ENCODE measurements at regions not wholly inside any gene's neighbourhood (a gene's known extent, or its start where the extent isn't known, plus 50 kb on each side); places are given as distances from the start of the nearest gene placed in this dataset.
"Not testable (repeated sequence)": the region's sequence is repeated elsewhere in the genome, so short reads cannot be mapped to it uniquely, and the experiment has no call there.

DNA sequence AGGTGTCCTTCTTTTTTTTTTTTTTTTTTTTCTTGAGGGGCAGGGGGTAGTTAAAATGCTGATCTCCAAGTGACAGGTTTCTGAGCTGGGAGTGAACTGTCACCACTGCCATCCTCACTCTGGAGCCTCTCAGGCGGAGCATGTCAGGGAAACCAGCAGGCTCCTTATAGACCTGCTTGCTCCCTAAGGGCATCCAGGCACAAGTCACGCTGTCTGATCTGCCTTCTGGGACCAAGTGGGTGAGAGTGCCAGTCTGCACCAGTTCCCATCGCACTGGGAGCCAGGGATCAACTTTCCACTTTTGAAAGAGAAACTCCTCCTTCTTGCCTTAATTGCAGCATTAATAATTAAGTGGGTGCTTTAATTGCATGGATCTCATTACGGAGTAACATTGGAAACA lies 537.9 kb upstream of the CADM1 start:
- DNase-seq, result no peak
- no CpG with 5 or more reads among the region's 4 CpGs for WGBS (ENCODE audit: insufficient coverage)

GRCh38 chr11:116037861-116038260 lies 533.6 kb upstream of the CADM1 start:
- H3K4me3 ChIP-seq (ENCODE audit: low read length), result no peak overlapping the region
- peaks cover 5% of the 10 kb centered on the region for H3K4me1 ChIP-seq (ENCODE audit: control insufficient read depth, insufficient read depth, low read length)
- H3K36me3 ChIP-seq (ENCODE audit: control insufficient read depth, insufficient read depth, low read length), result no peaks in the 10 kb centered on the region
- H3K9me3 ChIP-seq (replicated peaks; ENCODE audit: control insufficient read depth, low read depth, low read length), result no peaks in the 10 kb centered on the region
- no peak overlapping the region for H3K27ac ChIP-seq (ENCODE audit: low read length)
- DNase-seq, result no peak
- peaks cover 5% of the 10 kb centered on the region for H3K27me3 ChIP-seq (ENCODE audit: control insufficient read depth, insufficient read depth, low read length)
- WGBS (ENCODE audit: insufficient coverage), result no CpG with 5 or more reads among the region's 2 CpGs

More for the DNA sequence above, 537.9 kb upstream of the CADM1 start:
- Histone ChIP-seq H3K4me1 (ENCODE audit: control insufficient read depth, insufficient read depth, low read length) (no peaks in the 10 kb centered on the region), H3K9me3 (replicated peaks; ENCODE audit: control insufficient read depth, low read depth, low read length) (no peaks in the 10 kb centered on the region), H3K36me3 (ENCODE audit: control insufficient read depth, insufficient read depth, low read length) (no peaks in the 10 kb centered on the region), H3K4me3 (ENCODE audit: low read length) (no peak overlapping the region), H3K27me3 (ENCODE audit: control insufficient read depth, insufficient read depth, low read length) (peaks cover 8% of the 10 kb centered on the region), H3K27ac (ENCODE audit: low read length) (no peak overlapping the region)

GRCh38 chr11:116035977-116036376 lies 531.8 kb upstream of the CADM1 start:
- H3K4me3 ChIP-seq (ENCODE audit: low read length), result no peak overlapping the region
- H3K9me3 ChIP-seq (replicated peaks; ENCODE audit: control insufficient read depth, low read depth, low read length), result no peaks in the 10 kb centered on the region
- H3K4me1 ChIP-seq (ENCODE audit: control insufficient read depth, insufficient read depth, low read length), result peaks cover 5% of the 10 kb centered on the region
- no peaks in the 10 kb centered on the region for H3K36me3 ChIP-seq (ENCODE audit: control insufficient read depth, insufficient read depth, low read length)
- 14% methylated on average over 2 of the region's 5 CpGs for WGBS (ENCODE audit: insufficient coverage)
- DNase-seq, result peak; percentile 48
- no peak overlapping the region for H3K27ac ChIP-seq (ENCODE audit: low read length)
- peaks cover 5% of the 10 kb centered on the region for H3K27me3 ChIP-seq (ENCODE audit: control insufficient read depth, insufficient read depth, low read length)

GRCh38 chr11:116033931-116034553 lies 529.8 kb upstream of the CADM1 start:
- Histone ChIP-seq H3K36me3 (ENCODE audit: control insufficient read depth, insufficient read depth, low read length) (no peaks in the 10 kb centered on the region), H3K9me3 (replicated peaks; ENCODE audit: control insufficient read depth, low read depth, low read length) (no peaks in the 10 kb centered on the region), H3K27ac (ENCODE audit: low read length) (no peak overlapping the region), H3K4me3 (ENCODE audit: low read length) (no peak overlapping the region), H3K27me3 (ENCODE audit: control insufficient read depth, insufficient read depth, low read length) (peaks cover 3% of the 10 kb centered on the region), H3K4me1 (ENCODE audit: control insufficient read depth, insufficient read depth, low read length) (peaks cover 5% of the 10 kb centered on the region)
- 6% methylated on average over 2 of the region's 8 CpGs for WGBS (ENCODE audit: insufficient coverage)
- DNase-seq, result no peak

DNA sequence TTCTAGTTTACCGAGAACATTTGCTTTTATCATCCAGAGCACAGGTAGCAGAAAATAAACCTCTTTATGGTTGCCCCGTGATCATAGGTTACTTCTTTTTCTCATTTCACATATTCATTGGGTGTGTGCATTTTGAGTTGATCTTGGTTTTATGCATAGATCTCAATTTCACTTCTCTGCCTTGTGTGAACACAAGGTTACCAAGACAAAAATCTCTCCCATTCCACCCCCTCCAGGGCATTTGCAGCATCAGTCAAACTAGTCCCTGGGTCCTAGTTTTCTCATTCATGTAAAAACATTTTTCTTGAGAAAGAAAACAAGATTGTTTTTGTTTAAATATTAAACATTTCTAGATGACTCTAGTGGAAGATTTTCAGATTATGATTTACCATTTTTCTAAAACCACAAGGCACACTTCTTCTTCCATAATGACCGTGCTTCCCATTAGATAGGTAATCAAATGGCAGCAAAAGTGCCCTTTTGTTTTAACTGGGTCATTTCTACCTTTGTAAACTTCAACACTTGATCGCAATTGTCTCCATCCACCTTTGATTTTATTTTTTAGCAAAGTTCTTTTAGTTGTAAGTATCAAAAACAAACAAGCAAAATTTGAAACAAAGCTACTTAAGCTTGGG lies 526.6 kb upstream of the CADM1 start:
- no peaks in the 10 kb centered on the region for H3K9me3 ChIP-seq (replicated peaks; ENCODE audit: control insufficient read depth, low read depth, low read length)
- no peak overlapping the region for H3K27ac ChIP-seq (ENCODE audit: low read length)
- H3K4me3 ChIP-seq (ENCODE audit: low read length), result no peak overlapping the region
- H3K36me3 ChIP-seq (ENCODE audit: control insufficient read depth, insufficient read depth, low read length), result no peaks in the 10 kb centered on the region
- DNase-seq, result no peak
- no peaks in the 10 kb centered on the region for H3K27me3 ChIP-seq (ENCODE audit: control insufficient read depth, insufficient read depth, low read length)
- no CpG with 5 or more reads among the region's 4 CpGs for WGBS (ENCODE audit: insufficient coverage)
- H3K4me1 ChIP-seq (ENCODE audit: control insufficient read depth, insufficient read depth, low read length), result no peaks in the 10 kb centered on the region

- no CpG with 5 or more reads among the region's 1 CpG for WGBS (ENCODE audit: insufficient coverage)
- H3K27ac ChIP-seq (ENCODE audit: low read length); H3K4me1 ChIP-seq (ENCODE audit: control insufficient read depth, insufficient read depth, low read length); H3K36me3 ChIP-seq (ENCODE audit: control insufficient read depth, insufficient read depth, low read length); DNase-seq; H3K9me3 ChIP-seq (replicated peaks; ENCODE audit: control insufficient read depth, low read depth, low read length); H3K27me3 ChIP-seq (ENCODE audit: control insufficient read depth, insufficient read depth, low read length); H3K4me3 ChIP-seq (ENCODE audit: low read length): not testable (repeated sequence)
Observed at GRCh38 chr11:116028506-116028905, 524.3 kb upstream of the CADM1 start.

- H3K4me1 ChIP-seq (ENCODE audit: control insufficient read depth, insufficient read depth, low read length), result no peaks in the 10 kb centered on the region
- H3K9me3 ChIP-seq (replicated peaks; ENCODE audit: control insufficient read depth, low read depth, low read length), result peaks cover 5% of the 10 kb centered on the region
- no peak for DNase-seq
- no peaks in the 10 kb centered on the region for H3K27me3 ChIP-seq (ENCODE audit: control insufficient read depth, insufficient read depth, low read length)
- no peaks in the 10 kb centered on the region for H3K36me3 ChIP-seq (ENCODE audit: control insufficient read depth, insufficient read depth, low read length)
- H3K4me3 ChIP-seq (ENCODE audit: low read length), result no peak overlapping the region
- H3K27ac ChIP-seq (ENCODE audit: low read length), result no peak overlapping the region
Observed at GRCh38 chr11:115999437-115999836, 495.2 kb upstream of the CADM1 start.

- WGBS (ENCODE audit: insufficient coverage), result 20% methylated on average over 1 of the region's 3 CpGs
- no peaks in the 10 kb centered on the region for H3K36me3 ChIP-seq (ENCODE audit: control insufficient read depth, insufficient read depth, low read length)
- no peaks in the 10 kb centered on the region for H3K4me1 ChIP-seq (ENCODE audit: control insufficient read depth, insufficient read depth, low read length)
- no peaks in the 10 kb centered on the region for H3K9me3 ChIP-seq (replicated peaks; ENCODE audit: control insufficient read depth, low read depth, low read length)
- no peak overlapping the region for H3K4me3 ChIP-seq (ENCODE audit: low read length)
- H3K27ac ChIP-seq (ENCODE audit: low read length), result no peak overlapping the region
- DNase-seq, result no peak
- no peaks in the 10 kb centered on the region for H3K27me3 ChIP-seq (ENCODE audit: control insufficient read depth, insufficient read depth, low read length)
Observed at GRCh38 chr11:115996808-115997188, 492.6 kb upstream of the CADM1 start.

DNA sequence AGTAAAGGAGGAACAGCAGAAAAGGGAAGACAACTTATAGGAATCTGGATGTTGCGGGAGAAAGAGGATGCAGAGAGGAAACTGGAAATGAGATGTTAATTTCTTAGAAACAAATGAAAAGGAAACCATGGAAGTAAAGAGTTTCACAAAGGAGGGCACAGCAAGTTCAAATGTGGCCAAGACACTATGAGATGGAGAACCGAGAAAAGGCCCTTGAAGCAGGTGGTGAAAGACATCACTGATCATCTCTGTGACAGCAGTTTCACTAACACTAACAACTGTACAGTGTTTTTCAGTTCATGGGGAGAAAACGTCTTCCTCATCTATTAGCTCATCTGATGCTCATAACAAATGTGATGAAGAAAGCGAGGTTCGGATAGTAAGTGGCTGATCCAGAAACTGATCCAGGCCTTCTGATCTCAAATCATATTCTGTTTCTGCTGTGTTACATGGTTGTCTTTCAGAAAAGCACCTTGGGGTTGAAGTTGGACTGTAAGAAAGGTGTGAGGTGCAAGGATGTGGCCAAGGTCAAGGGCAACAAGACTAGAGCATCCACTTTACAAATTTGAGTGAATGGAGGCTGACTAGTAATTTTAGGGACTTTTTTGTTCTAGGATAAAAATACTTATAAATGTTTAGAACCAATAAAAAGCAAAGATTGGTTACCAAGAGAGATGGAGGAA lies 492.1 kb upstream of the CADM1 start:
- Histone ChIP-seq H3K4me1 (ENCODE audit: control insufficient read depth, insufficient read depth, low read length) (no peaks in the 10 kb centered on the region), H3K9me3 (replicated peaks; ENCODE audit: control insufficient read depth, low read depth, low read length) (no peaks in the 10 kb centered on the region), H3K27me3 (ENCODE audit: control insufficient read depth, insufficient read depth, low read length) (no peaks in the 10 kb centered on the region), H3K4me3 (ENCODE audit: low read length) (no peak overlapping the region), H3K27ac (ENCODE audit: low read length) (no peak overlapping the region), H3K36me3 (ENCODE audit: control insufficient read depth, insufficient read depth, low read length) (no peaks in the 10 kb centered on the region)
- DNase-seq, result no peak
- 88% methylated on average over 1 of the region's 5 CpGs for WGBS (ENCODE audit: insufficient coverage)

DNA sequence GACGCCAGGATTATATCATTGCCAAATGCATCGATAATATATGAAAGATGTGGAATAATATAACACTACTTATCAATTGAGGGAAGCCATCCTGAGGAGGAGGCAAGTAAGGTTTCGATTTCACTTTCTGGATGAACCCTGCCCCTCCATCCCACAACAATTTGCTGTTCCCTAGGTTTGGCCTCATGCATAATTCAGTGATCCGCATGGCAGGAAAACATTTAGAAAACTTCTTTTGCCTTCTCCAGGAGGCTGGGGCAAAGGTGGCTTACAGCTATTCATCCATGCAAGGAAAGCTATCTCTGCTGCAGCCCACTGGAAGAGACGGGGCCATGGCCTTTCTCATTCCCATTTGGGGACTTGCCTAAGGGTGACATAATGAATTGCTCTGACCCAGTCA lies 489.4 kb upstream of the CADM1 start:
- DNase-seq, result no peak
- 86% methylated on average over 1 of the region's 5 CpGs for WGBS (ENCODE audit: insufficient coverage)
- no peaks in the 10 kb centered on the region for H3K4me1 ChIP-seq (ENCODE audit: control insufficient read depth, insufficient read depth, low read length)

More for the DNA sequence above, 489.4 kb upstream of the CADM1 start:
- Histone ChIP-seq H3K27ac (ENCODE audit: low read length) (no peak overlapping the region), H3K9me3 (replicated peaks; ENCODE audit: control insufficient read depth, low read depth, low read length) (no peaks in the 10 kb centered on the region), H3K36me3 (ENCODE audit: control insufficient read depth, insufficient read depth, low read length) (no peaks in the 10 kb centered on the region), H3K4me3 (ENCODE audit: low read length) (no peak overlapping the region), H3K27me3 (ENCODE audit: control insufficient read depth, insufficient read depth, low read length) (no peaks in the 10 kb centered on the region)

Measured in muscle of leg (tissue), 3 donors.